HuH-7.5 (cell line): ENCODE measurements at regions not wholly inside any gene's neighbourhood (a gene's known extent, or its start where the extent isn't known, plus 50 kb on each side); places are given as distances from the start of the nearest gene placed in this dataset.
"Not testable (repeated sequence)": the region's sequence is repeated elsewhere in the genome, so short reads cannot be mapped to it uniquely, and the experiment has no call there.

Source experiments
- DNase-seq: peaks from one replicate; pipeline ENCODE4 v3.0.0; 2011; ENCODE audit warnings: low spot score

DNA sequence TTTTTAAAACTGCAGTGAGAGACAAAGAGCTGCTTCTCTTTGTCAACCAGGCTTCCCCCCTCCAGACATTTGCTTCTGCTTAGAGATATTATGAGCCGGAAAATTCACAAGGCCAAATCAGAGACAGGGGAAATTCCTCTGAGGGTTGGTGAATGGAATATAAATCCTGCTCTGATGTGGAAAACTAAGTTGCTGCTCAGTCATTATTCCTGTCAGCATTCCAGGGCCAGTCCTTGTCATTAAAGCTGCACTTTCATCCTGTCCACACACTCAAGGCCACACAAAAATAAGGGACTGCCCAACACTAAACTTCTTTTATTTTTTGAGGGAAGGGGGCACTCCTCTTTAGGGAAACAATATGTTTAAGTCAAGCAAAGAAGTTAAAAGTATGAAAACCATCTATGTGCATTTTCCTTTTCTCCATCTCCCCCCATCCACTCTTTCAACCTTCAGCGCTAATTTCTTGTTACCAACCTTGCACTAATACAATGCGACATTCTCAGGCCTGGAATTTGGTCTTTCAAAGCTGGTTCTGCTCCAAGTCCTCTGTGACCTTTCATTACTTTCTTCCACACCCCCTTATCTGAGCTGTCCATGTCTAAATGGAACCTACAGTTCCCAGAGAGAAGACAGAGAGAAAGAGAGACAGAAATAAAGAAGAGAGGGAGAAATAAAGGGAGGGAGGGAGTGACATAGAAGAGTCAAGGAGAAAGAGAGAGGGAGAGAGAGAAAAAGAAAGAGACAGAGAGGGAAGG lies 118.9 kb upstream of the S1PR3 start:
- DNase-seq = no peak

DNA sequence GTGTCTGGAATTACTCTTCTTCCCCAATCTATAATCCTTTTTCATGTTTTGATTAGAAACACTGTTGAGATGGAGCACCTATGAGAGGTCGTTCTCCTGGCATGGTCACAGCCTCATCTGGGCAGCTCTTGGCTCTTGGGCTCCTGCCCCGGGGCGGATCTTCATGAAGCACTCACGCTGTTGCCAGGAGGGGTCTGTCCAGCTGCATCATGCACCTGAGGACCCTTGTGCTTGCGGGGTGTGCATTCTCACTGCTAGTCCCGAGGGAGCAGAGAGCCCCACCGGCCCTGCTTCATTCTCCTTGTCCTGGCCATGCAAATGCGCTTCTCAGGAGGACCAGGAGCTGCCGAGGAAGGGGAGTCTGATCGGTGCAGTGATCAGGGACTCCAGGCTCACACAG lies 117.6 kb upstream of the S1PR3 start:
- DNase-seq = no peak

DNA sequence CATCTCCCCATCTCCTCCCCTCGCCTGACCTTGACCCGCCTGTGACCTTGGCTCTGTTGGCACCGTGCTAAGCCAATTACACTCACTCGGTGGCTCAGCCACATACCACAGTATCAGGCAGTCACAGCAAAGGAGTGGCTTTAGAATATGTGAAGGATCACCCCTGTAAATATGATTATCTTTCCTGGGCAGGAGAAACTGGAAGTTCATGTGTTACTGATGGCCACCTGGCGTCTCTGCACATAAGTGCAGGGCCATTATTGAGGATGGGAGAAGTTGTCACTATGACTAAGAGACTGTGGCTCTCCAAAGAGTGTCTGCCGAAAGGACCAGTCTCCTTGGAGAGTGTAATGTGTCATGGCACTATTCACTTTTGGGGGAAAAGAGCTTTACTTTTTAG lies 116.9 kb upstream of the S1PR3 start:
- no peak for DNase-seq

DNA sequence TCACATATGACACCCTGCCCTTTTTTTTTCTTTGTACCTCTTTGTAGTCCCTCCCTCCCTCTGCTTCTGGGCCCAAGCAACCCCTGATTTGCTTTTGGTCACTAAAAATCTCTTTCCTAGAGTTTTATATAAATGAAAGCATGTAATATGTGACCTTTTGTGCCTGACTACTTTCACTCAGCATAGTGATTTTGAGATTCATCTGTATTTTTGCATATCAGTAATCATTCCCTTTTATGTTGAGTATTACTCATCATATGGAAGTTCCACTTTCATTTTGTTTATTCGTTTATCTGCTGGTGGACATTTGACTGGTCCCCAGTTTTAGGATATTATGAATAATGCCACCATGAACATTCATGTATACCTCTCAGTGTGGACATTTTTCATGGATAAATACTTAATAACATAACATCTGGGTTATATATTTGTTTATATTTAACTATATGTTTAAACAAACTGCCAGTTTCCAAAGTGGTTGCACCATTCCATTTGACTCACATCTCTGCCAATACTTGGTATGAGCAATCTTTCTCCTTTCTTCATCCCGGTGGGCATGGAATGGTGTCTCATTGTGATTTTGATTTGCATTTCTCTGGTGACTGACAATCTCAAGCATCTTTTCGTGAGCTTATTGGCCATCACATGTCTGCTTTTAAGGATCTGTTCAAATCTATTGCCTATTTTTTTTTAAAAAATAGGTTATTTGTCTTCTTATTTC lies 115.7 kb upstream of the S1PR3 start:
- no peak for DNase-seq

DNA sequence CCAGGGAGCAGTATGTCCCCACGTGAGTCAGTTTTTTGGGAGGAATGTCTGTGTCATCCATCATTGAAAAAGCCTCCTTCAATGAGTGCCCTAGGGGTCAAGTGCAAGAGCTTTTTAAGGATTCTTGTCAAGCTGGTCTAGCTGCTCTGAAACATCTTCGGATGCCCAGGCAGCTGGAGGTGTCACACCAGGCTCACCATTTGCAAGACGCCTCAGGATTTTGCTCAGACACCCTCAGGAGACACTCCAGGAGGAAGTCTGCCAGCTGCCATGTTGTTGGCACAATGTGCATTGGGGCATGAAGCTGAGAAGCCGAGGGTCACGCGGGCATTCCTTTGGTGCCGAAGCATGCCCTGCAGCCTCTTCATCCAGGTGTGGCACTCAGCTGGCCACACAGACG lies 111.1 kb upstream of the S1PR3 start:
- DNase-seq = no peak

DNA sequence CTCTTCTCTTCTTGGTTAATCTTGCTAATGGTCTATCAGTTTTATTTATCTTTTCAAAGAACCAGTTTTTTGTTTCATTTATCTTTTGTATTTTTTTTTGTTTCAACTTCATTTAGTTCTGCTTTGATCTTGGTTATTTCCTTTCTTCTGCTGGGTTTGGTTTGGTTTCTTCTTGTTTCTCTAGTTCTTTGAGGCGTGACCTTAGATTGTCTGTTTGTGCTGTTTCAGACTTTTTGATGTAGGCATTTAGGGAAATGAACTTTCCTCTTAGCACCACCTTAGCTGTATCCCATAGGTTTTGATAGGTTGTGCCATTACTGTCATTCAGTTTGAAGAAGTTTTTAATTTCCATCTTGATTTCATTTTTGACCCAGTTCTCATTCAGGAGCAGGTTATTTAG lies 107.0 kb upstream of the S1PR3 start:
- DNase-seq = not testable (repeated sequence)

DNA sequence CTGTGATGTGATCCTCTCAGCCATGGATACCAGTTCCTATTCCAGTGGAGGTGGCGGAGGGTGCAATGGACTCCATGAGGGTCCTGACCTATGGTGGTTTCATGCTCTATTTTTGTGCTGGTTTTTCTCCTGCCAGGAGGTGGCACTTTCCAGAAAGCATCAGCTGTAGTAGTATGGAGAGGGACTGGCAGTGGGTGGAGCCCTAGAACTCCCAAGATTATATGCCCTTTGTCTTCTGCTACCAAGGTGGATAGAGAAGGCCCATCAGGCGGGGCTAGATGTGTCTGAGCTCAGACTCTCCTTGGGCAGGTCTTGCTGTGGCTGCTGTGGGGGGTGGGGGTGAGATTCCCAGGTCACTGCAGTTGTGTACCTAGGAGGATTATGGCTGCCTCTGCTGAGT lies 104.5 kb upstream of the S1PR3 start:
- DNase-seq = not testable (repeated sequence)

DNA sequence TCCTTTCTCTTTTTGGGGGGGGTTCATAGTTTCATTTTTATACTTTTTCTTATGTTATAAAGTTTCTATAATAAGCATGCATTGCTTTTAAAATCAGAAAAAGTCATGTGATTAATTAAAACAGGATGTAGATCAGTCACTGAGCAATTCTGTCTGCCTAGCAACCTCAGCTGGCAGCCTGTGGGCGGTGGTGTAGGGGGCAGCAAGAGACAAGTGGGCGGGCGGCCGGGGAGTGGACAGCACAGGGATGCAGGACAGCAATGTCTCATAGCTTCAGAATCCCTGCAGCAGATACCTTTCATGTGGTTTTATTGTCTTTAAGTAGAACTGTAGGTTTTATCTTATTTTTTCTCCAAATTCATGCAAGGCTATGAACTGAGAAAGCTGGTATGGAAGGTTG lies 101.9 kb upstream of the S1PR3 start:
- DNase-seq = no peak

DNA sequence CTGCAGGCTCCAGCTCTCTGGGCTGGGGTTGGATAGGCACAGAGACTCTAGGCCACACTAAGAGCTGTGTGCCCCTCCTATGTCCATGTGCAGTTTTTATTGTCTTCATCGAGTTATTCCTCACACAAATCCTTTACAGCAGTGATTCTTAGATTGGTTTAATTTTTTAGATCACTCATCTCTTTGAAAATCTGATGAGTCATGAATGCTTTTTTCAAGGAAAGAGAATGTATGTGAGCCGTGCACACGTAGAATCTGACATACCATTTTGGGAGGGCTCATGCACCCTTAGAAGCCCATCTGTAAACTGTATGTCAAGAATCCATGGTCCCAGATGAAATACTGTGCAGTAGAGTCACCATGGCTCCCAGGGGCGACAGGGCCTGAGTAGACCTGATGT lies 100.7 kb upstream of the S1PR3 start:
- DNase-seq = no peak

DNA sequence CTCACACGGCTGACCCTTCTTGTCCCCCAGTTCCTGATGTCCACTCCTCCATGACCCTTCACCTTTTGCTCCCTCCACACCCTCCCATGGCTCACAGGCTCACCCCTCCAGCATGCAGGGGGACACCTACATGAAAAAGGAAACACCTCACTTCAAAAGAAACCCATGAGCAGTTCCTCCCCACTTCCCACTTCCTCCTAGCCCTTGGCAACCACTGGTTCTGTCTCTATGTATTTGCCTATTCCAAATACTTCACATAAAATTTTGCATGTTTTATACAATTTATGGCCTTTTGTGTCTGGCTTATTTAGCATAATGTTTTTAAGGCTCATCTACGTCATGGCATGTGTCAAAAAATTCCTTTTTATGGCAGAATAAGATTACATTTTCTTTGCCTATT lies 100.2 kb upstream of the S1PR3 start:
- DNase-seq = no peak

DNA sequence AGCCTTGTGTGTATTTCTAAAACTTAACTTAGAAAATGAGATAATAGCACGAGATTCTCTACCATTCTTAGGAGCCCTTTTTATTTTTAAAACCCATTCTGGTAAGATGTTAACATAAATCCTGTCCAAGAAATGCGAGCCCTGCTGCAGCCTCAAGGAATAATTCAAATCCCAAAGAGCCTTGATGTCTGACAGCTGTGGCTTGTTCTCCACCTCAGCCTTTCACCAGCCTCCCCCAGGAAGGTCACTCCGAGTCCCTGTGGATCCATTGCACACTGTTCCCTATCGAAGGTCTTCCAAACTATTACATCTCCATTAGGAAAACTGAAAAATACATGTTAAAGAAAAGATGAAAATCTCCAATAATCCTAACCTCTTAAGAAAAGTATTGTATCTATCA lies 98.5 kb upstream of the S1PR3 start:
- no peak for DNase-seq

DNA sequence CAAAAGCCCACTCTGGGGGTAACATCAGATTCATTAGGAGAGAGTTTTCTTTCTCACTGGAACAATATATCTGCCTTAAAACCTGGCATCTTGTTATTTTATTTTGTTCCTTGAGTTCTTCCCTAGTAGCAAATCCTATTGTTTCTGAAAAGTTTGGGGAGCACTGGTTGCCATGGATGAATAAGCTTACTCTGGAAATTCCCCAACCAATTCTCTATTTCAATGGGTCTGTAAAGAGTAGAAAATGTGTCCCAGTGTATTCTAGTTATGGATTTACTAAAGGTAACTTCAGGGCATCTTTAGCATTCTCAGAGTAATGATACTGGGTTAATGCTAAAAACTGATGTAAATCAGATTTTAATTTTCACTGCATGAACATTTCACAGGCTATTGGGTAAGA lies 94.2 kb upstream of the S1PR3 start:
- no peak for DNase-seq

DNA sequence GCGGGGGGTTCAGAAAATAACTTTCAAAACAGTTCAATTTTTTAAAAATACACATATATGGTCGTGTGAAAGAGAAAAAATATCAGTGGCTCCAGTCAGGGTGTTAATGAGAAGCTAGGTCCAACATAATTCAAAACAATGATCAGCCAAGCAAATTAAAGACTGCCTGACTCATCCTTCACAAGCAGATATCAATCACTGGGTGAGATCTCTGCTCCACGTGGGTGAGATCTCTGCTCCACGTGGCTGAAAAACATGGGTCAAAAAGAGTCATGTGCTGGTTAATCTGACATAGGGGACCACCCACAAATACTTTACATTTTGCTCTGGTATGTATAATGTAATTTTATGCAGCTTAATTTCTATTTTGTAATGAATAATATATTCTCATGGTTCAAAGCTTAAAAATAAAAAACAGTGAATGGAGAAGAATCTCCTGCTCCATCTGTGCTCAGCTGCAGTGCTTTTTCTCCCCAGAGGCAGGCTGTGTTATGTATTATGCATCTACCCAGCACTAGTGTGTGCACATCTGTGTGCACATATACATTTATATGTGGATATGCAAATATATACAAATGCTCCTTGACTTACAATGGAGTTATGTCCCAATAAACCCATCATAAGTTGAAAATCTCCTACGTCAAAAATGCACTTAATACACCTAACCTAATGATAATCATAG lies 93.1 kb upstream of the S1PR3 start:
- no peak for DNase-seq

DNA sequence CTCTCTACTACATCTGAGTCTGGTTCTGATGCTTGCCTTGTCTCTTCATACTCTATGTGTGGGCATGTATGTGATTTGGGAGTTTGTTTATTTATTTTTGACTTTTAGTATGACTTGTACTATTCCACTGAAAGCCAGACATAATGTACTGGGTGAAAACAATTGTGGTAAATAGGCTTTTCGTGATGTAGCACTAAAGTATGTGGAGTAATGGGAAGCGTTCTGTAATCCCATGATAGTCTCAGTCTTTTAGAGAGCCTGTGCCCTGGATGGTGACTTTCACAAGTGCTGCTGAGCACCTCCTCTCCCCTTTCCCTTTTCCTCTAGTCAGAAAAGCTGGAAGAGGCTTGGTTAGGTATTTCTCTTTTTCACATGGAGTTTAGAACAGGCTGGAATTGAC lies 85.8 kb upstream of the S1PR3 start:
- no peak for DNase-seq

DNA sequence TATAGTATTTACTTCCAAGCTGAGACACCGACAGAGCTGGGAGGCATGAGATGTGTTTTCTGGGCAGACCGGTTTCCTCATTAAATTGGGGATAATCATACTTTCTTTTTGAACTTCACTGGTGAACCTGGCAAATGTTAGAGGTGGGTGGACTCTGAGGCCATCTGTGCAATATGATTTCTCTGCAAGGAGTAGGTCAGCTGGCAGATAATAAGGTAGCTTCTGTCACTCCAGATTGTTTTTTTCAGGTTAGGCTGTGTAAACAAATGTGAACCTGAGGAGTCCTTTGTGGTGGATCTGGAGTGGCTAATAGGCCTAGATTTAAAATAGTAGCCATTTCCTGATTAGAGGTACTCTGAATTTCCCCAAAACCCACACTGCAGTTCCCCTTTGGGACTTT lies 75.4 kb upstream of the S1PR3 start:
- no peak for DNase-seq

DNA sequence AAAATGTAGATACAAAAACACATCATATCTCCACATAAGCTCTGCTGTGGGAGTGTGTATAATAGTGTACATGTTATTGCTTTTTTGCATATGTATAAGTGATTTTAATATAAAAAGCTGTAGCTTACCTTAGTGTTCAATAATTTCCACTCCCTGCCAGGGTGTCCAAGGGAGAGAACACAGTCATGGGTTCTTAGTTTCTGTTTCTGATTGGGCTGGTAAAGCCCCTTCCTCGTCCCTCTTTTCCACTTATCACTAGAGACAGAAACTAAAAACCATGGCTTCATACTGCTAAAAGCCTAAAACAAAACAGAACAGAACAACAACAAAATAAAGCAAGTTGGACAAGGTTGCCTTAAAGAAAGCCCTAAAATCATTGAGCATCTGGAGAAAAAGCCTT lies 74.4 kb upstream of the S1PR3 start:
- no peak for DNase-seq

DNA sequence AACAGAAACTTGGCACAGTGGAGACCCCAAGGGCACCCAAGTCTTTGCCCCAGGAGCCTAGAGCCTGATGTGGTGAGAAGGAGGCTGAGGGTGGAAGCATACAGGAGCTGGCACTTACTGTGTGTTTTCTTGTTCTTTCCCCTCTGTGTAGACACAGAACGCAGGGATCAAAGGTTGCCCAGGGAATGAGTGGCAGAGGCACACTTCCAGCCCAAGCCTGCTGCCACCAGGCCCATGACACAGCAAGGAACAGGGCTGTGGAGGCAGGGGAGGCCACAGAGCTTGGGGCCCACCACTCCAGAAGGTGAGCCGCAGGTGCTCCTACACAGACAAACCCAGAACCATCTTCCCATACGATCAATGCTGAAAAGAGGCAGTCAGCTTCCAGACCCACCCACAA lies 73.9 kb upstream of the S1PR3 start:
- no peak for DNase-seq

DNA sequence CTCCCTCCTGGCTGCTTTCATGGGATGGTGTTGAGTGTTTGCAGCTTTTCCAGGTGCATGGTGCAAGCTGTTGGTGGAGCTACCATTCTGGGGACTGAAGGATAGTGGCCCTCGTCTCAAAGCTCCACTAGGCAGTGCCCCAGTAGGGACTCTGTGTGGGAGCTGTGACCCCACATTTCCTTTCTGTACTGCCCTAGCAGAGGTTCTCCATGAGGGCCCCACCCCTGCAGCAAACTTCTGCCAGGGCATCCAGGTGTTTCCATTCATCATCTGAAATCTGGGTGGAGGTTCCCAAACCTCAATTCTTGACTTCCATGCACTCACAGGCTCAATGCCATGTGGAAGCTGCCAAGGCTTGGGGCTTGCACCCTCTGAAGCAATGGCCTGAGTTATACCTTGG lies 72.7 kb upstream of the S1PR3 start:
- not testable (repeated sequence) for DNase-seq

DNA sequence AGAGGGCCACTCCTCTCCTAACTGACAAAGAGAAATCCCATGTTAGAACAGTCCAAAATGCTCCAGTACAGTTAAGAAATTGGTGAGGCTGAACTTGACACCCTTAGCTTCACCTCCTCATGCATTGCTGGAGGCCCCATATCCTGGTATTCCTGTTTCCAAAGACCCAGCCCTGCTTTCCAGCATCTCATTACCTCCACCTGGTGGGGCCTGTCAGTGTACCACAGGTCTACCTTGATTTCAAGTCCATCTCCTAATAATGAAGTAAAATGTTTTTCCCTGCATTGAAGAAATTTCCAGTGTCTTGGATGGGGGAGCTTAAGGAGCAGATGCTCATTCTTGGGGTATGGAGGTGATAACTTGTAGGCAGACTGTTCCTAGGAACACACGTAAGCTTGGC lies 70.6 kb upstream of the S1PR3 start:
- no peak for DNase-seq

DNA sequence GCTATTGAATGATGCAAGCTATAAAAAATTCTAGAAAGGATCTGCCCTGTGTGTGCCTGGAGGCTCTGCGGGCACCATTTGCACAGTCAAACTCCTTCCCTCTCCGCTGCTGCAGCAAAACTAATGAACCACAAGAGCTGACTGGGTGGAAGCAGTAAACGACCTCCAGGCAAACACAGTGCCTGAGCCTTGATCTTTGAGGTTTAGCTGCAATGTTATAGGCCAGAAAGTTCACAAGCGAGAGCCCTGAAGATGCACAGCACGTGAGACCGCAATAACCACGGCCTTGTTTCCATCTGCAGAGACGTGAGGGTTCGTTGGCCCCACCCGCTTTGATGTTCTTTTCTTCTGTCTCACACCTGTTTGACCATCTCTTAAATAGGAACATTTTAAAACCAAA lies 69.2 kb upstream of the S1PR3 start:
- no peak for DNase-seq

DNA sequence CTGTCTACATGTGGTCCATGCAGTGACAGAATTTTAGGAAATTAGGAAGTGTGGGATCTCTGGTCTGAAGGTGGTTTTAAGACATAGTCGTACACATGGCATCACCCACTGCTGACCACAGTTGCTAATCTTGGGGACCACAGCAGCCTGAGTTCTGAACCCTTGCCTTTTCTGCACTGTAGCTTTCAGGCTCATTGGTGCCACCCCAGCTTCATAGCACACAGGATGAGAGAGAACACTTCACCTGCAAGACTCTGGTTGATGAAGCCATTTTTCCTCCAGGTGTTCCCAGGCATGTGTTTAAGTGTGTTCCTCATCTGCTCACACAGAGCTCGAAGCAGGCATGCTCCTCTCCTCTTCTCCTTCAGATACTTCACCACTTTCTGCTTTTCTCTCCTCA lies 68.2 kb upstream of the S1PR3 start:
- no peak for DNase-seq

DNA sequence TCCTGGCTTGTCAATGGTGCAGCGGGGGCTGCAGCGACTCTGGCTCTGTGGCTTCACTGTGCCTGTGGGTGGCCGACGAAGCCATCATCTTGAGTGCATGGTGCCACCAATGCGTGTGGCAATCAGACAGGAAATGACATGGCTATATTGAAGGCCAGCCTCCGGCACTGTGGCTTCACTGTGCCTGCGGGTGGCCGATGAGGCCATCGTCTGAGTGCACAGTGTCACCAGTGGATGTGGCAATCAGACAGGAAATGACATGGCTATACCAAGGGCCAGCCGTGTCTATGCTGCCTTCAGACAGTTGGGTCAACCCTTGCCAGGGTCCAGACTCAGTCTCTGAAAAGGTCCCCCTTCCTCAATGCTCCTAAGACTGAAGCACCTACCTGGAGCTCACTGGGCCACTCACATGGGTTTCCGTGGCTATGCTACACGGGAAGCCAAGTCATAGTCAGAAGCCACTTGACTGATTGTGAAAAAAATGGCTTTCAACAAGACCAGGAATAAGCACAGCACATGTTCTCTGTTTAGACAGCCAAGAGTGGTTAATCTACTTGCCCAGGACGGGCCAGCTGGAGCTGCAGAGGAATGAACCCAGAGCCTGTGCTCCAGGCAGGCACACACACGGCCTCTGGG lies 67.5 kb upstream of the S1PR3 start:
- DNase-seq = no peak

DNA sequence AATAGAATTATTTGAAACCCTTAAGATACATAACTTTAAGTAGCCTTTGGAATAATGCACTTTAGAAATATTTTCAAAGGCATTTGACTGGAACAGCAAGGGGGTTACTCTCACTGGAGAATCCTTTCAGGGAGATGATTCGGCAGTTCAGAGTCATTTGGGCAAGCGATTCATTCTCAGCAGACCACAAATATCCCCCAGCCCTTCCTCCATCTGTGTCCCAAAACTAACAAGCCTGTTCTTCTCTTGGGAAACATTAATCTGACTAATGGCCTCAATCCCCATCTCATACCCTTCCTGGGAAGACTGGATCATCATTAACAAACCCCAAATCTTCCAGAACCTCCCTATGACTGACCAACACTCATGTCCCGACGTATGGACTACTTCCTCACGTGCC lies 65.8 kb upstream of the S1PR3 start:
- DNase-seq = no peak
